GM19351 (cell line): ENCODE measurements at regions not wholly inside any gene's neighbourhood (a gene's known extent, or its start where the extent isn't known, plus 50 kb on each side); places are given as distances from the start of the nearest gene placed in this dataset.

Experiments
- ATAC-seq: cut with Tn5 transposase; IDR thresholded peaks from one replicate; pipeline ENCODE4 v1.9.1; 2021; ENCODE audit warnings: mild to moderate bottlenecking, moderate library complexity; ENCODE audit not compliant: unreplicated experiment

- no peak for ATAC-seq
Observed at GRCh38 chr11:30650266-30650665, 64.1 kb upstream of the MPPED2 start.
